ENCODE measurements at regions not wholly inside any gene's neighbourhood (a gene's known extent, or its start where the extent isn't known, plus 50 kb on each side); places are given as distances from the start of the nearest gene placed in this dataset.

DNA sequence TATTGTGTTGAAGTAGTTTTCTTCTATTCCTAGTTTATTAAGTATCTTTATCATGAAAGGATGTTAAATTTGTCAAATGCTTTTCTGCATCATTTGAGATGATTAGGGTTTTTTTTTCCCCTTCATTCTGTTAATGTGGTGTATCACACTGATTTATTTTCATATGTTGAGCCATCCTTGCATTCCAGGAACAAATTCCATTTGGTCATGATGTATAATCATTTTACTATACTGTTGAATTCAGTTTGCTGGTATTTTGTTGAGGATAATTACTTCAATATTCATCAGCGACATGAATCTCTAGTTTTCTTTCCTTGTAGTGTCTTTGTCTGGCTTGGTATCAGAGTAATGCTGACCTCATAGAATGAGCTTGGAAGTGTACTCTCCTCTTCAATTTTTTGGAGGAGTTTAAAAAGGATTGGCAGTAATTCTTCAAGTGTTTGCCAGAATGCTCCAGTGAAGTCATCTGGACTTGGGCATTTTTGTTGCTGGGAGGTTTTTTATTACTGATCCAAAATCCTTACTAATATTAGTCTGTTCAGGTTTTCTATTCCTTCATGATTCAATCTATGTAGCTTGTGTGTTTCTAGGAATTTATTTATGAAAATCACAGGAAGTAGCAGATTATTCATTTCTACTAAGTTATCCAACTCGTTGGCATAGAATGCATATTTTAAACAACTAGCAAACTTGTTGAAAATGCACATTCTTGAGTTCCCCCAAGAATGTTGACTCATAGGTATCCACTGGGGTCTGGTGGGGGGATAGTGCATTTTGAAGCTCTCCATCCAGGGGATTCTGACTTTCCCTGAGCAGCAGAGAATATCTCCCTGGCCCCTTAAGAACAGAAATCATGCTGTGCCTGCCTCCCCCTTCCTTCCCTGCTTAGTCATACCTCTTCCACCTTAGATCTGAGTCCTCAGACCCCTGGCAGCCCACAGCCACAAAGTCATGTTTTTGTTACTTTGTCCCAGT lies 187.1 kb downstream of the BMP7 start:
- no peak for TF ChIP-seq NFIC (IDR thresholded peaks at IDR 0.05)

DNA sequence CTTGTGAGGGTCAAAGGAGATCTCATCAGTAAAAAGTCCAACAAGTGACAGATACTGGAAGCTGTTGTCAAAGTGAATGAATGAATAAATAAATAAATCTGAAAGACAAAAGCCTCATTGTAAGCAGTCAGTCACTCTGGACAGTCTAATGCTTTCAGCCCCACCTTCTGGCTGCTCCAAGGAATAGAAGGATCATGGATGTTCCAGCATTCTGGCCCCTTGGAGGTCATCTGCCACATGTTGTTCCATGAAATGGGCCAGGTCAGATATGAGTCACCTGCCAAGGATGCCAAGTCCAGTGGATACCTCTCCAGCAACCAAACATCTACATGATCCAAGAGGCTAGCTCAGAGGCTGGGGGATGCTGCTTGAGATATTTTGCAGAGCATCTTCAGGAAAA lies 185.6 kb downstream of the BMP7 start:
- TF ChIP-seq, protein P1, sequence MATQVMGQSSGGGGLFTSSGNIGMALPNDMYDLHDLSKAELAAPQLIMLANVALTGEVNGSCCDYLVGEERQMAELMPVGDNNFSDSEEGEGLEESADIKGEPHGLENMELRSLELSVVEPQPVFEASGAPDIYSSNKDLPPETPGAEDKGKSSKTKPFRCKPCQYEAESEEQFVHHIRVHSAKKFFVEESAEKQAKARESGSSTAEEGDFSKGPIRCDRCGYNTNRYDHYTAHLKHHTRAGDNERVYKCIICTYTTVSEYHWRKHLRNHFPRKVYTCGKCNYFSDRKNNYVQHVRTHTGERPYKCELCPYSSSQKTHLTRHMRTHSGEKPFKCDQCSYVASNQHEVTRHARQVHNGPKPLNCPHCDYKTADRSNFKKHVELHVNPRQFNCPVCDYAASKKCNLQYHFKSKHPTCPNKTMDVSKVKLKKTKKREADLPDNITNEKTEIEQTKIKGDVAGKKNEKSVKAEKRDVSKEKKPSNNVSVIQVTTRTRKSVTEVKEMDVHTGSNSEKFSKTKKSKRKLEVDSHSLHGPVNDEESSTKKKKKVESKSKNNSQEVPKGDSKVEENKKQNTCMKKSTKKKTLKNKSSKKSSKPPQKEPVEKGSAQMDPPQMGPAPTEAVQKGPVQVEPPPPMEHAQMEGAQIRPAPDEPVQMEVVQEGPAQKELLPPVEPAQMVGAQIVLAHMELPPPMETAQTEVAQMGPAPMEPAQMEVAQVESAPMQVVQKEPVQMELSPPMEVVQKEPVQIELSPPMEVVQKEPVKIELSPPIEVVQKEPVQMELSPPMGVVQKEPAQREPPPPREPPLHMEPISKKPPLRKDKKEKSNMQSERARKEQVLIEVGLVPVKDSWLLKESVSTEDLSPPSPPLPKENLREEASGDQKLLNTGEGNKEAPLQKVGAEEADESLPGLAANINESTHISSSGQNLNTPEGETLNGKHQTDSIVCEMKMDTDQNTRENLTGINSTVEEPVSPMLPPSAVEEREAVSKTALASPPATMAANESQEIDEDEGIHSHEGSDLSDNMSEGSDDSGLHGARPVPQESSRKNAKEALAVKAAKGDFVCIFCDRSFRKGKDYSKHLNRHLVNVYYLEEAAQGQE (IDR thresholded peaks at IDR 0.05; ENCODE audit: low read depth) = no peak
- TF ChIP-seq ZBTB7A (IDR thresholded peaks at IDR 0.05; ENCODE audit: low read depth) = no peak
- TF ChIP-seq, protein P2, sequence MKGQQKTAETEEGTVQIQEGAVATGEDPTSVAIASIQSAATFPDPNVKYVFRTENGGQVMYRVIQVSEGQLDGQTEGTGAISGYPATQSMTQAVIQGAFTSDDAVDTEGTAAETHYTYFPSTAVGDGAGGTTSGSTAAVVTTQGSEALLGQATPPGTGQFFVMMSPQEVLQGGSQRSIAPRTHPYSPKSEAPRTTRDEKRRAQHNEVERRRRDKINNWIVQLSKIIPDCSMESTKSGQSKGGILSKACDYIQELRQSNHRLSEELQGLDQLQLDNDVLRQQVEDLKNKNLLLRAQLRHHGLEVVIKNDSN (IDR thresholded peaks at IDR 0.05) = no peak
- no peak for TF ChIP-seq EGR1 (IDR thresholded peaks at IDR 0.05)
- no peak for TF ChIP-seq CREB1 (IDR thresholded peaks at IDR 0.05; ENCODE audit: low read depth)
- no peak for TF ChIP-seq TCF12 (IDR thresholded peaks at IDR 0.05; ENCODE audit: low read depth)
- TF ChIP-seq YY1 (IDR thresholded peaks at IDR 0.05; ENCODE audit: low read depth) = no peak
- TF ChIP-seq FOXM1 (IDR thresholded peaks at IDR 0.05; ENCODE audit: borderline replicate concordance, low read depth) = no peak
- TF ChIP-seq RAD21 (IDR thresholded peaks at IDR 0.05; ENCODE audit: low read depth) = no peak
- no peak for TF ChIP-seq TEAD4 (IDR thresholded peaks at IDR 0.05)
- TF ChIP-seq, protein P3, sequence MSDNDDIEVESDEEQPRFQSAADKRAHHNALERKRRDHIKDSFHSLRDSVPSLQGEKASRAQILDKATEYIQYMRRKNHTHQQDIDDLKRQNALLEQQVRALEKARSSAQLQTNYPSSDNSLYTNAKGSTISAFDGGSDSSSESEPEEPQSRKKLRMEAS (IDR thresholded peaks at IDR 0.05) = no peak
- TF ChIP-seq EP300 (IDR thresholded peaks at IDR 0.05; ENCODE audit: borderline replicate concordance) = no peak

DNA sequence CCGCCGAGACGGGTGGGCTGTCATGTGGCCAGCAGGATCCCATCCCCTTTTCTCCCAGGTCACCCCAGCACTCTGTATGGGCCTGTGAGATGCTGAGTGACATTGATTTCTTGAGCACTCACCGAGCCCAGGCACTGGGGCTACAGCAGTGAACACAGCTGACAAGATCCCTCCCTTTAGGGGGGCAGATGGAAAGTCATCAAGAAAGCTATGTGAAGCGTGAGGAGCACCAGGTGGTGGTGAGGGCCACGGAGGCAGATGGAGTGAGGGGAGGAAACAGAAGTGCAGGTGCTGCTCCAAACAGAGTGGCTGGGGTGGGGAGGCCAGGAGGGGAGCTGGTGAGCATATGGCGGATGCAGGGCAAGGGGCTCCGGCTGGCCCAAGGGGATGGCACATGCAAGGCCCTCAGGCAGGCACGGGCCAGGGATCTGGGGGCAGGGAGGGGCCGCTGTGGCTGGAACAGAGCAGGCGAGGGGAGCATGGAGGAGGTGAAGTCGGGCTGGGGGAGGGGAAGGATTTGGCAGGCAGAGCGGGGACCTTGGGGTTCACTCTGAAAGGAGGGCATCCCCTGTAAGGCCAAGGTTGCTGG lies 184.0 kb downstream of the BMP7 start:
- TF ChIP-seq TCF12 (IDR thresholded peaks at IDR 0.05; ENCODE audit: low read depth) = no peak
- no peak for TF ChIP-seq FOXM1 (IDR thresholded peaks at IDR 0.05; ENCODE audit: borderline replicate concordance, low read depth)

DNA sequence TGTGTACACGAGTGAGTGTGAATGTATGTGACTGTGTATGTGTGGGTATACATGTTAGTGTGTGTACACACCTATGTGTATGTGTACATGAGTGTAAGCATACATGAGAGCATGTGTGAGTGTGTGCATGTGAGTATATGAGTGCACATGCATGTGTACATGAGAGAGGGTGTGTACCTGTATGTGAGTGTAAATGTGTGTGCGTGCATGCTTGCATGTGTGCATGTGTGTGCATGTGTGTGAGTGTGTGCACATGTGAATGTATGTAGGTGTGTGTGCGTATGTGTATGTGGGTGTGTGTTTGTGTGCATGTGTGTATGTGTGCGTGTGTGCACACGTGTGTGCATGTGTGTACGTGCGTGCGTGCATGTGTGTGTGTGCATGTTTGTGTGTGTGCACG lies 183.4 kb downstream of the BMP7 start:
- TF ChIP-seq, protein P2 (IDR thresholded peaks at IDR 0.05) = no peak
- TF ChIP-seq TCF12 (IDR thresholded peaks at IDR 0.05; ENCODE audit: low read depth) = no peak
- no peak for TF ChIP-seq YY1 (IDR thresholded peaks at IDR 0.05; ENCODE audit: low read depth)
- no peak for TF ChIP-seq ZBTB7A (IDR thresholded peaks at IDR 0.05; ENCODE audit: low read depth)
- no peak for TF ChIP-seq EP300 (IDR thresholded peaks at IDR 0.05; ENCODE audit: borderline replicate concordance)
- TF ChIP-seq, protein P1 (IDR thresholded peaks at IDR 0.05; ENCODE audit: low read depth) = no peak
- TF ChIP-seq CREB1 (IDR thresholded peaks at IDR 0.05; ENCODE audit: low read depth) = no peak

DNA sequence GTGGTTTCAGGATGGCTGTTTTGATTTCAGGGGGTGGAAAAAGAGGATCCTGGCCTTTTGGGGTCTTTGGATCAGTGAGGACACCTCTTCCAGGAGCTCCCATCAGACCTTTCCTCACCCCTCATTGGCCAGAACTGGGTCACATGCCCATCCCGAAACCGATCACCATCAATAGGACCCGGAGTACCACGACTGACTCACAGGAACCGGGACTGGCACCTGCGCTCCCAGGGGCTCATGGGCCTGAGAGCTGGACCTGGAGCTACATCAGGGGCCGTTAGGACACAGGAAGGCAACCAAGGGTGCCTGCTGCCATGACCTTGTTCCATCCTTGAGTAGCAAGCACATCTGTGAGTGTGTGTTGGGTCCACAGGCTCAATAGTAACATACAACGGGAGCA lies 180.4 kb downstream of the BMP7 start:
- no peak for TF ChIP-seq RAD21 (IDR thresholded peaks at IDR 0.05; ENCODE audit: low read depth)
- no peak for TF ChIP-seq CEBPB (IDR thresholded peaks at IDR 0.05)
- no peak for TF ChIP-seq NFIC (IDR thresholded peaks at IDR 0.05)
- no peak for TF ChIP-seq EP300 (IDR thresholded peaks at IDR 0.05; ENCODE audit: borderline replicate concordance)
- no peak for TF ChIP-seq EGR1 (IDR thresholded peaks at IDR 0.05)
- no peak for TF ChIP-seq ZBTB7A (IDR thresholded peaks at IDR 0.05; ENCODE audit: low read depth)
- no peak for TF ChIP-seq YY1 (IDR thresholded peaks at IDR 0.05; ENCODE audit: low read depth)
- TF ChIP-seq TAF1 (IDR thresholded peaks at IDR 0.05; ENCODE audit: low read depth) = no peak
- no peak for TF ChIP-seq TEAD4 (IDR thresholded peaks at IDR 0.05)
- TF ChIP-seq CREB1 (IDR thresholded peaks at IDR 0.05; ENCODE audit: low read depth) = no peak
- TF ChIP-seq, protein P3 (IDR thresholded peaks at IDR 0.05) = no peak
- TF ChIP-seq, protein P2 (IDR thresholded peaks at IDR 0.05) = no peak
- TF ChIP-seq, protein P1 (IDR thresholded peaks at IDR 0.05; ENCODE audit: low read depth) = no peak
- no peak for TF ChIP-seq TCF12 (IDR thresholded peaks at IDR 0.05; ENCODE audit: low read depth)

Measured in Ishikawa (cell line).